IMR-90 (cell line): ENCODE measurements at regions not wholly inside any gene's neighbourhood (a gene's known extent, or its start where the extent isn't known, plus 50 kb on each side); places are given as distances from the start of the nearest gene placed in this dataset.

ENCODE experiments used
- ATAC-seq: fragments of 200-7000 bp; cut with Tn5 transposase; 2 replicates; pipeline ENCODE4 v1.9.1; 2020; ENCODE audit warnings: low read depth, mild to moderate bottlenecking, moderate library complexity
- BruUV-seq: library from RNA; stranded (reverse); fragments of 400-500 nt; replicated peaks from 2 replicates; lab custom pipeline; 2021; lab: Mats Ljungman, UMichigan
- CTCF ChIA-PET: fragments of 300-600 bp; formaldehyde crosslinking; extraction: SDS; loops from one replicate; lab custom pipeline; 2021; ENCODE audit warnings: antibody characterized with exemption; lab: Yijun Ruan, JAX
- POLR2A ChIA-PET: fragments of 300-600 bp; sonication (Branson Sonifier 250); formaldehyde crosslinking; loops from one replicate; lab custom pipeline; 2022; ENCODE audit warnings: antibody characterized with exemption; ENCODE audit not compliant: unreplicated experiment; lab: Charles Lee
- DNase-seq: peaks from one replicate; pipeline ENCODE4 v3.0.0; 2013
- H2AFZ ChIP-seq: replicated peaks from 2 replicates; pipeline ENCODE3; 2013; ENCODE audit warnings: low read length, mild to moderate bottlenecking; ENCODE audit not compliant: poor library complexity
- H2AK5ac ChIP-seq: 2 replicates; pipeline ENCODE4 v1.6.1; 2013; ENCODE audit warnings: low read depth, low read length, inconsistent platforms
- H2AK9ac ChIP-seq: replicated peaks from 2 replicates; pipeline ENCODE3; 2013; ENCODE audit warnings: mild to moderate bottlenecking, low read depth, low read length, moderate library complexity; ENCODE audit not compliant: poor library complexity
- H2BK120ac ChIP-seq: 2 replicates; pipeline ENCODE4 v1.6.1; 2013; ENCODE audit warnings: low read depth, low read length, inconsistent platforms
- H2BK15ac ChIP-seq: 3 replicates; pipeline ENCODE4 v1.6.1; 2013; ENCODE audit warnings: low read depth, low read length, inconsistent platforms
- H2BK20ac ChIP-seq: 2 replicates; pipeline ENCODE4 v1.6.1; 2013; ENCODE audit warnings: low read depth, mild to moderate bottlenecking, inconsistent platforms, low read length, moderate library complexity
- H2BK5ac ChIP-seq: 2 replicates; pipeline ENCODE4 v1.6.1; 2013; ENCODE audit warnings: mild to moderate bottlenecking, low read depth, low read length, inconsistent platforms; ENCODE audit not compliant: poor library complexity, severe bottlenecking
- H3K14ac ChIP-seq: replicated peaks from 2 replicates; pipeline ENCODE4 v1.6.1; 2013; ENCODE audit warnings: low read depth, low read length, inconsistent platforms
- H3K18ac ChIP-seq: 2 replicates; pipeline ENCODE4 v1.6.1; 2013; ENCODE audit warnings: low read depth, low read length, control low read depth
- H3K23ac ChIP-seq: 2 replicates; pipeline ENCODE4 v1.6.1; 2013; ENCODE audit warnings: low read depth, low read length, inconsistent platforms
- H3K27ac ChIP-seq: 2 replicates; pipeline ENCODE4 v1.5.1; 2013; ENCODE audit warnings: mild to moderate bottlenecking, control low read depth, low read length; ENCODE audit not compliant: insufficient read depth
- H3K27me3 ChIP-seq: 2 replicates; pipeline ENCODE4 v1.6.1; 2013; ENCODE audit warnings: low read length; ENCODE audit not compliant: control insufficient read depth, insufficient read depth
- H3K36me3 ChIP-seq: 2 replicates; pipeline ENCODE4 v1.6.1; 2013; ENCODE audit warnings: low read length, mixed read lengths; ENCODE audit not compliant: control insufficient read depth, insufficient read depth
- H3K4ac ChIP-seq: 2 replicates; pipeline ENCODE4 v1.6.1; 2013; ENCODE audit warnings: low read depth, low read length, inconsistent platforms
- H3K4me1 ChIP-seq: 2 replicates; pipeline ENCODE4 v1.6.1; 2013; ENCODE audit warnings: low read length, mixed read lengths; ENCODE audit not compliant: control insufficient read depth, insufficient read depth
- H3K4me2 ChIP-seq: 2 replicates; pipeline ENCODE4 v1.6.1; 2013; ENCODE audit warnings: low read depth, mild to moderate bottlenecking, control low read depth, low read length, moderate library complexity
- H3K4me3 ChIP-seq: 2 replicates; pipeline ENCODE4 v1.5.1; 2013; ENCODE audit warnings: low read depth, mild to moderate bottlenecking, control low read depth, low read length, moderate library complexity; ENCODE audit not compliant: insufficient read depth
- H3K56ac ChIP-seq: 2 replicates; pipeline ENCODE4 v1.6.1; 2013; ENCODE audit warnings: low read length, inconsistent platforms; ENCODE audit not compliant: insufficient read depth; ENCODE audit errors: extremely low read depth
- H3K79me1 ChIP-seq, 2 experiments: 2 replicates each; pipeline ENCODE4 v1.6.1; 2013; ENCODE audit warnings: low read length in 2 of 2, inconsistent platforms in 1 of 2, low read depth in 1 of 2
- H3K9ac ChIP-seq: 2 replicates; pipeline ENCODE4 v1.6.1; 2013; ENCODE audit warnings: low read depth, low read length, control low read depth
- H3K9me1 ChIP-seq: 2 replicates; pipeline ENCODE4 v1.6.1; 2013; ENCODE audit warnings: low read length, inconsistent platforms; ENCODE audit not compliant: insufficient read depth
- H3K9me3 ChIP-seq: 2 replicates; pipeline ENCODE4 v1.6.1; 2013; ENCODE audit warnings: low read length; ENCODE audit not compliant: control insufficient read depth, insufficient read depth
- H4K20me1 ChIP-seq: 2 replicates; pipeline ENCODE4 v1.6.1; 2013; ENCODE audit warnings: low read length, inconsistent platforms; ENCODE audit not compliant: insufficient read depth
- H4K5ac ChIP-seq: 2 replicates; pipeline ENCODE4 v1.6.1; 2013; ENCODE audit warnings: mild to moderate bottlenecking, low read depth, low read length, control low read depth
- H4K8ac ChIP-seq, 2 experiments: 2 replicates each; pipeline ENCODE4 v1.6.1; 2013; ENCODE audit warnings: low read depth in 2 of 2, low read length in 2 of 2, control low read depth in 1 of 2, inconsistent platforms in 1 of 2
- H4K91ac ChIP-seq: 2 replicates; pipeline ENCODE4 v1.6.1; 2013; ENCODE audit warnings: low read depth, low read length, inconsistent platforms; ENCODE audit not compliant: insufficient read depth
- BHLHE40 ChIP-seq: fragments of 150-350 bp; IDR thresholded peaks from 2 replicates; pipeline ENCODE4 v1.6.1; 2016; ENCODE audit warnings: mild to moderate bottlenecking, low read depth, low read length
- CEBPB ChIP-seq: IDR thresholded peaks from 2 replicates; pipeline ENCODE4 v1.6.1; 2012; ENCODE audit warnings: low read depth, low read length, improper control_type of control experiment
- CTCF ChIP-seq: conservative IDR thresholded peaks from 2 replicates; pipeline ENCODE4 v1.5.1; 2012; ENCODE audit warnings: mild to moderate bottlenecking, low read depth, low read length, improper control_type of control experiment
- ELK1 ChIP-seq: fragments of 150-350 bp; IDR thresholded peaks from 2 replicates; pipeline ENCODE4 v1.6.1; 2016; ENCODE audit warnings: low read depth, mild to moderate bottlenecking, low read length, moderate library complexity, borderline replicate concordance
- MAFK ChIP-seq: IDR thresholded peaks from 2 replicates; pipeline ENCODE4 v1.6.1; 2012; ENCODE audit warnings: low read depth, low read length, improper control_type of control experiment
- MAZ ChIP-seq: IDR thresholded peaks from 2 replicates; pipeline ENCODE4 v1.6.1; 2012; ENCODE audit warnings: low read depth, mild to moderate bottlenecking, low read length, improper control_type of control experiment, moderate library complexity, borderline replicate concordance
- MXI1 ChIP-seq: IDR thresholded peaks from 2 replicates; pipeline ENCODE4 v1.6.1; 2012; ENCODE audit warnings: low read depth, mild to moderate bottlenecking, low read length, moderate library complexity, borderline replicate concordance
- POLR2A ChIP-seq: IDR thresholded peaks from 2 replicates; pipeline ENCODE4 v1.6.1; 2012; ENCODE audit warnings: mild to moderate bottlenecking, low read depth, low read length
- RCOR1 ChIP-seq: IDR thresholded peaks from 2 replicates; pipeline ENCODE4 v1.6.1; 2012; ENCODE audit warnings: mild to moderate bottlenecking, low read length, improper control_type of control experiment; ENCODE audit not compliant: insufficient replicate concordance
- RFX5 ChIP-seq: IDR thresholded peaks from 2 replicates; pipeline ENCODE4 v1.8.0; 2012; ENCODE audit warnings: low read depth, mild to moderate bottlenecking, low read length, moderate library complexity
- SMC3 ChIP-seq: fragments of 150-350 bp; IDR thresholded peaks from 2 replicates; pipeline ENCODE4 v1.6.1; 2016; ENCODE audit warnings: low read depth, mild to moderate bottlenecking, antibody characterized with exemption, low read length, moderate library complexity
- USF2 ChIP-seq: fragments of 150-350 bp; IDR thresholded peaks from 2 replicates; pipeline ENCODE4 v1.6.1; 2017; ENCODE audit warnings: mild to moderate bottlenecking, antibody characterized with exemption, low read length, low read depth
- WGBS, 2 experiments: methylation state at CpG; one replicate each; pipeline versions ENCODE4 v1.1.5 to v1.1.7; 2013; ENCODE audit warnings: missing lambda C conversion rate in 2 of 2; ENCODE audit not compliant: insufficient read length in 1 of 2; ENCODE audit errors: extremely low coverage in 2 of 2; 5-methylcytosine and 5-hydroxymethylcytosine counted together
- dilution Hi-C: fragments of 300-500 bp; cut with HindIII; formaldehyde crosslinking; loops from one replicate; pipeline ENCODE4 v1.14.3; 2018; ENCODE audit warnings: low sequenced_read_pairs; ENCODE audit not compliant: unreplicated experiment
- in situ Hi-C: fragments of 300-500 bp; cut with MboI; formaldehyde crosslinking; loops from 3 replicates; pipeline ENCODE4 v1.14.3; 2019; ENCODE audit warnings: low sequenced_read_pairs, inconsistent platforms, mixed read lengths
- intact Hi-C: fragments of 100-400 bp; cut with micrococcal nuclease; formaldehyde crosslinking; loops from 2 replicates; pipeline ENCODE4 v1.10.0; 2022

GRCh38 chr20:39292193-39292736 is 330.1 kb downstream of the DHX35 start:
- no peak overlapping the region for H4K5ac ChIP-seq
- no peak overlapping the region for H2AFZ ChIP-seq
- no TSS peak for BruUV-seq
- H4K91ac ChIP-seq: no peak overlapping the region
- no peak overlapping the region for H3K23ac ChIP-seq
- no peak overlapping the region for H2AK9ac ChIP-seq
- intact Hi-C loops: no loop called here
- no peaks in the 10 kb centered on the region for H3K36me3 ChIP-seq
- no peaks in the 10 kb centered on the region for H3K4me1 ChIP-seq
- dilution Hi-C loops: no loop called here
- ChIA-PET CTCF (no interaction called here), POLR2A (no interaction called here)
- ATAC-seq (no peak), DNase-seq (no peak)
- H2AK5ac ChIP-seq: no peak overlapping the region
- no peak overlapping the region for H2BK5ac ChIP-seq
- H3K9me1 ChIP-seq: no peaks in the 10 kb centered on the region
- no peaks in the 10 kb centered on the region for H3K27me3 ChIP-seq
- H4K20me1 ChIP-seq: no peaks in the 10 kb centered on the region
- 0 out of 2 replicates have a peak, but pooled peaks cover 2% of the 10 kb centered on the region for H3K9me3 ChIP-seq
- H2BK15ac ChIP-seq: no peak overlapping the region
- no peak overlapping the region for H3K9ac ChIP-seq
- no peak overlapping the region for H3K18ac ChIP-seq
- H3K14ac ChIP-seq: no peak overlapping the region
- H2BK120ac ChIP-seq: no peak overlapping the region
- TF ChIP-seq USF2 (no peak), POLR2A (no peak), RFX5 (no peak), MAZ (no peak), RCOR1 (no peak), CTCF (no peak), MAFK (no peak), BHLHE40 (no peak), ELK1 (no peak), MXI1 (no peak), CEBPB (no peak), SMC3 (no peak)
- no peak overlapping the region for H3K4me2 ChIP-seq
- in situ Hi-C loops: no loop called here
- H4K8ac ChIP-seq: no peak overlapping the region
- H3K56ac ChIP-seq: no peak overlapping the region
- H2BK20ac ChIP-seq: no peak overlapping the region
- H3K79me1 ChIP-seq: no peaks in the 10 kb centered on the region
- H3K4me3 ChIP-seq: no peak overlapping the region
- WGBS, 2 experiments: 40% methylated on average over 1 of the region's 3 CpGs; no CpG with 5 or more reads in 1 of the 2 experiments
- no peak overlapping the region for H3K4ac ChIP-seq
- no peak overlapping the region for H3K27ac ChIP-seq
